GM18519 (cell line): ENCODE measurements at regions not wholly inside any gene's neighbourhood (a gene's known extent, or its start where the extent isn't known, plus 50 kb on each side); places are given as distances from the start of the nearest gene placed in this dataset.
"Not testable (repeated sequence)": the region's sequence is repeated elsewhere in the genome, so short reads cannot be mapped to it uniquely, and the experiment has no call there.

ENCODE experiments used
- ATAC-seq: cut with Tn5 transposase; IDR thresholded peaks from one replicate; pipeline ENCODE4 v1.9.1; 2021; ENCODE audit warnings: mild to moderate bottlenecking, moderate library complexity; ENCODE audit not compliant: unreplicated experiment, low FRiP score

DNA sequence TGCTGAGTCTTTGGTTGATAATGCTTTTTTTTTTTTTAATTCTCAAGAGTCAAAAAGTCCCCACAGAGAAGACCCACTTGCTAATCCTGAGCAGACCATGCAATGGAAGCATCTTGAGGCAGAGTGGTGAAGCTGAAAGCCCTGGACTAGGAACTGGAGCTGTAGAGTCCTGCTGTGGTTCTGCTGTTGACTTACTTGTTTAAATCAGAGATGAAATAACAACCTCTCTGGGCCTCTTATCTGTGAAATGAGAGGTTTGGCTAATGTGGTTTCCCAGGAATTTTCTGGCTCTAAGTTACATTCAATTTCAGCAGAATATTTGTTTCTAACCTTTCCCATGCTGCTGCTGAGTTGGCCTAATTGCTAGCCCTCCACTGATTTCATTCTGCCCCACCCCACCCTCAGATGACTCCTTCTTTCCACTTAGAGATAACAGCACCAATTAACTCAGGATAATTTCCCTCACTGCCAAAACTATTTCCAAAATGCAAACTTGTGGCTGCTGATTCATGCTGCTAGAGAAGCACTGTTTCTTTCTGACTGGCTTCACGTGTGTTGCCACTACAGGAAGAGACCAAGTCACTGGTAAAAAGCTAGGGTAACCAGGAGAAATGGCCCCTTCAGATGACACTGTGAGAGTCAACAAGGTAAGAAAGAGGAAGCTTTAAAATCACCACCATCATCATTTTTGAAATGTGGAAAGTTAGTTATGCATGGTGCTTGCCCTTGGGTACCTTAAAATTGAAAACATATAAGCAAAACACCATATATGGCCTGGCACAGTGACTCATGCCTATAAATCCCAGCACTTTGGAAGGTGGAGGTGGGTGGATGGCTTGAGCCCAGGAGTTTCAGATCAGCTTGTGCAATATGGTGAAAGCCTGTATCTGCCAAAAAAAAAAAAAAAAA lies 326.4 kb downstream of the DCHS2 start:
- peak; percentile 88 for ATAC-seq

- ATAC-seq, result no peak
These were observed 330.9 kb downstream of the DCHS2 start for GRCh38 chr4:154160519-154161301.

- ATAC-seq, result no peak
These were observed 333.0 kb downstream of the DCHS2 start for GRCh38 chr4:154158361-154159155.

DNA sequence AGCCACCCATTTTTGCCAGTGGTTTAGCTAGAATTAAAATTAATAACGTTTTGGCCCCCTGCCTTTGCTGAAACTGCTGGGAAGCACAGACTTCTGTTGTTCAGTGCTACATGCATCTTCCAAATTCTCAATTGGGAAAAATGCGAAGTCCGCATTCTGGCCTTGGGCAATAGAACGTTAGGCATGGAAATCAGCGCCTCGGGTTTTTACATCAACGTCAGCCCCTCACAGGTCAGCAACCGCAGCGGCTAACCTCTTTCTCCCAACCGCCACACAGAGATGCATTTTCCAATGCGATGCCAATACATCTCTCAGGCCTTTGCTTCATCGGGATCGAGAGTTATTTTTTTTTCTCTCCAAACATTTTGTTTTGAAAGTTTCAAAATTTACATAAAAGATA lies 339.1 kb downstream of the DCHS2 start:
- no peak for ATAC-seq

- ATAC-seq, result not testable (repeated sequence)
These were observed 342.4 kb downstream of the DCHS2 start for GRCh38 chr4:154149236-154149635.

- no peak for ATAC-seq
These were observed 347.9 kb downstream of the DCHS2 start for GRCh38 chr4:154143720-154144119.

- no peak for ATAC-seq
These were observed 348.9 kb downstream of the DCHS2 start for GRCh38 chr4:154142664-154143063.

GRCh38 chr4:154140869-154141268 lies 350.7 kb downstream of the DCHS2 start:
- no peak for ATAC-seq

GRCh38 chr4:154137320-154137905 lies 348.5 kb upstream of the SFRP2 start:
- no peak for ATAC-seq

- ATAC-seq, result no peak
These were observed 346.7 kb upstream of the SFRP2 start for GRCh38 chr4:154135576-154135975.

DNA sequence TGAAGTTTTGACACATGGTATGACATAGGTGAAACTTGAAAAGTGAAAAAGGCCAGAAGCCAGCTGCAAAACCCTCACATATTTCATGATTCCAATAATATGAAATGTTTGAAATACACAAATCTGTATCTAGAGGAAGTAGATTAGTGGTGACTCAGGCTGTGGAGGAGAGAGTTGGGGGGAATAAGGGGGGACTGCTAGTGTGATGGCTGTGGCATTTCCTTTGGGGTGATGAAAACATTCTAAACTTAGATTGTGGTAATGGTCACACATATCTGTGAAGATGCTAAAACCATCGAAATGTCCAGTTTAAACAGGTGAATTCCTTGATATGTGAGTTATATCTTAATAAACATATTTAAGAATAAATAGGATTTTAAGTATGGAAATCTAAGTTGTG lies 343.5 kb upstream of the SFRP2 start:
- ATAC-seq, result no peak

DNA sequence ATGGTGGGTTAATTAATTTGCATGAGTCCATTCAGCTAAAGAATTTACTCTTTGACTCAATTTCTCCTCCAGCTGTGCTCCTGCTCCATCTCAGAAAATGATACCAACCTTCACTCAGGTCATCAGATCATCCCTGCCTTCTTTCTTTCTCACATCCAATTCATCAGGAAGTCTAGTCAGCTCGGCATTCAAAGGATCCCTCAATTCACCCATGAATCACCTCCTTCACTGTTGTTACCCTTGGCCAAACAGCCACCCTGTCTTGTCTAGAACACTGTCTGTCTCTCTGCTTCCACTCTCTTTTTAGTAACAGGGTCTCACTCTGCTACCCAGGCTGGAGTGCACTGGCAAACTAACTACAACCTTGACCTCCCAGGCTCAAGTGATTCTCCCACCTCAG lies 337.4 kb upstream of the SFRP2 start:
- ATAC-seq, result no peak

- no peak for ATAC-seq
These were observed 336.5 kb upstream of the SFRP2 start for GRCh38 chr4:154125340-154125739.

GRCh38 chr4:154124539-154125255 lies 335.8 kb upstream of the SFRP2 start:
- no peak for ATAC-seq

DNA sequence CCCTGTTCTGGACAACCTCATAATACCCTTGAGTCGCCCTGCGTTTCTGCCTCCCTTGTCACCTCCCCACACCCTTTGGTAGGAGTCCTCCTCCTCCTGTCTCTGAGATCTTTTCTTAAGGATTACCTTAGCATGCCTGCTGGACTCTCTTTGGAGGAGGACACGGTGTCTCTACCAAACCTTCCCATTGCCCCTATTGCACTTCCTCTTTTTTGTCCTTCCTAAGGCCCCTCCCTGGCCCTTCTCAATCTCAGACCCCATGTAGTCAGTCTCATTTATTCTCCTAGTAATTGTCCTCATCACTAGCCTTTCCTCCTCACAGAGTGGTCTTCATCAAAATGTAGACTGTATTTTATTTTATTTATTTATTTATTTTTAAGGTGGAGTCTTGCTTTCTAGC lies 335.0 kb upstream of the SFRP2 start:
- no peak for ATAC-seq

GRCh38 chr4:154120690-154121345 lies 331.9 kb upstream of the SFRP2 start:
- ATAC-seq, result no peak

- ATAC-seq, result no peak
These were observed 331.3 kb upstream of the SFRP2 start for GRCh38 chr4:154120006-154120676.

- no peak for ATAC-seq
These were observed 330.4 kb upstream of the SFRP2 start for GRCh38 chr4:154119317-154119716.

- not testable (repeated sequence) for ATAC-seq
These were observed 328.8 kb upstream of the SFRP2 start for GRCh38 chr4:154117726-154118125.
